GM10266 (cell line): ENCODE measurements at regions not wholly inside any gene's neighbourhood (a gene's known extent, or its start where the extent isn't known, plus 50 kb on each side); places are given as distances from the start of the nearest gene placed in this dataset.

Experiments used
- DNase-seq: peaks from one replicate; pipeline ENCODE4 v3.0.0; 2012; ENCODE audit errors: extremely low spot score
- TF ChIP-seq, protein P1 (sequence below): IDR thresholded peaks from 2 replicates; pipeline ENCODE4 v1.5.1; 2012; ENCODE audit warnings: mild to moderate bottlenecking, low read depth; ENCODE audit not compliant: control insufficient read depth, insufficient read depth; ENCODE audit errors: missing control alignments

DNA sequence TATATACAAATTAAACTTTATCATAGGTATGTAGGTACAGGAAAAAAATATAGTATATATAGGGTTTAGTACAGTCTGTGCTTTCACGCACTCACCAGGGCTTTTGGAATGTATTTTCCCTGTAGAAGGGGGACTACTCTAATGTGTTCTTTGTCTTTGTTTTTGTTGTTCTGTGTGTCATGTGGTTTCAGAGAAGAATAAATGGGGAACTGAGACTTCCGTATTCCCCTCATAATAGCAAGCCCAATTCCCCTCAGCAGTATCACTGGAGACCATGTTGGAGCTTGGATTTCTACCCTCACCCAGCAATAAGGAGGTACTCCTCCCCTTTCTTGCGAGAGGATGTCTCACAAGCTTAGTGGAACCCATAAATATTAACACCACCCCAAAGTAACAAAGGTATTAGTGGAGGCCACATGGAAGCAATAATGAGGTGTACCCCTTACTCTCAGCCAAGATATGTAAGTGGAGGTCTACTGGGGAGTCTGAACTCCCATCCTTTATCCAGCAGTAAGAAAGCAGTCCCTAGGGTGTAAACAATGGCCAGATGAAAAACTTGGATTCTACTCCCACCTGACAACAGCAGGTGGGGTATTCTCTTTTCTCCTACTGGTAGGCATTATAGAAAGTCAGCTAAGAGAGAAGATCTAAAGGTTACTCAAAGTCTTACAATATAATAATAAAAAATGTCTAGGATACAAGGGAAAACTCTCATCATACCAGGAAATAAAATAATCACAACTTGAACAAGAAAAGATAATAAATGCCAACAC lies 805.4 kb upstream of the GALNTL6 start:
- TF ChIP-seq, protein P1, sequence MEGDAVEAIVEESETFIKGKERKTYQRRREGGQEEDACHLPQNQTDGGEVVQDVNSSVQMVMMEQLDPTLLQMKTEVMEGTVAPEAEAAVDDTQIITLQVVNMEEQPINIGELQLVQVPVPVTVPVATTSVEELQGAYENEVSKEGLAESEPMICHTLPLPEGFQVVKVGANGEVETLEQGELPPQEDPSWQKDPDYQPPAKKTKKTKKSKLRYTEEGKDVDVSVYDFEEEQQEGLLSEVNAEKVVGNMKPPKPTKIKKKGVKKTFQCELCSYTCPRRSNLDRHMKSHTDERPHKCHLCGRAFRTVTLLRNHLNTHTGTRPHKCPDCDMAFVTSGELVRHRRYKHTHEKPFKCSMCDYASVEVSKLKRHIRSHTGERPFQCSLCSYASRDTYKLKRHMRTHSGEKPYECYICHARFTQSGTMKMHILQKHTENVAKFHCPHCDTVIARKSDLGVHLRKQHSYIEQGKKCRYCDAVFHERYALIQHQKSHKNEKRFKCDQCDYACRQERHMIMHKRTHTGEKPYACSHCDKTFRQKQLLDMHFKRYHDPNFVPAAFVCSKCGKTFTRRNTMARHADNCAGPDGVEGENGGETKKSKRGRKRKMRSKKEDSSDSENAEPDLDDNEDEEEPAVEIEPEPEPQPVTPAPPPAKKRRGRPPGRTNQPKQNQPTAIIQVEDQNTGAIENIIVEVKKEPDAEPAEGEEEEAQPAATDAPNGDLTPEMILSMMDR: no peak
- DNase-seq: no peak

DNA sequence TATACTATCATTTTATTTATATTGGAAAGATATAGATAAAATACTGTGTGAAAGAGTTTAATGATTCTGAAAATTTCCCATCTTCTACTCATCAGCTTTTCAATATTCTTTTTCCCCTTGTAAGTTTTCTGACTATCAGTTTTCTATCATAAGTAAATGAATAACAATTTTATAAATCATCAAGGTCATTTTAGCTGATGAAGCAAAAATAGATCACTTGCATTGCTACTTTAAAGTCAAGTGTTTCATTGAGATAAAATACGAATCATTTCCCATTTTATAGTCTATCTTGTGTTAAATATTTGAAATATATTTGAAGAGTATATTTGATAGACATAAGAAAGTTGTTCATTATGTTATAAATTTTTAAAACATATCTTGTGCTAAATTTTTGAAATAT lies 811.0 kb upstream of the GALNTL6 start:
- TF ChIP-seq, protein P1: no peak
- no peak for DNase-seq

DNA sequence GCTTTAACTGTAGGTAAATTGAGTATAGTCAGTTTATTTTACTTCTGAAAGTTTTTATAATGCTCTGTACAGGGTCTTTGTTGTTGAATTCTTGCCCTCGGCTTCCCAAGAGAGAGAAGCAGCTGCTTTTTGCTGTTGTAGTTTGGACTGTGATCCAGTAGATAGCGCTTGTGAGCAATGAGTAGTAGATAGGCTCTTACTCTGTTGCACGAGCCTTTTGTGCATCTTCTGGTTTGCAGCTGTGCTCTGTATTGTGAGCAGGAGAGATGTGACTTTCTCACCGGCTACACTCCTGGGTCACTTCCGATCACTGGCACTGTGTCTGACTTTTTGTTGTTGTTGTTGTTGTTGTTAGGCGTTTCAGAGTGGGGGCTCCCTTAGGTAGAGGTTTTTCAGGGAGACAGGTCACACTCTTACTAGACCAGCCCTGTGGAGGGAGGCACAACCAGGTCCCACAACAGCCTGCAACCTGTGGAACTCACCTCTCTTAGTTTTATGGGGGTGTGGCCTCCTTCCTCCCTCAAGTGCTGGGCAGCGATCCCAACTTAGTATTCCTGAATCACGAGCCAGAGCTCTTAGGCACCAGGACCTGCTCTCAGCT lies 822.1 kb upstream of the GALNTL6 start:
- TF ChIP-seq, protein P1: peak; percentile 68
- peak; percentile 18 for DNase-seq

DNA sequence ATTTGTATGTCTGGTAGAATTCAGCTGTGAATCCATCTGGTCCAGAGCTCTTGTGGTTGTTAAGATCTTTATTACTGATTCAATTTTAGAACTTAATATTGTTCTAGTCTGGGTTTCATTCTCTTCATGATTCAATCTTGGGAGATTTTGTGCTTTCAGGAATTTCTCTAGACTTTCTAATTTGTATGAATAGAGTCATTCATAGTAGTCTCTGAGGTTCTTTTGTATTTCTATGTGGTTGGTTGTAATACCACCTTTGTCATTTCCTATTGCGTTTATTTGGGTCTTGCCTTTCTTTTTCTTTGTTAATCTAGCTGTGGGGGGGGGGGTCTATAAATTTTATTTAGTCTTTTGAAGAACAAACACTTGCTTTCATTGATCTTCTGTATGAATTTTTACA lies 824.8 kb upstream of the GALNTL6 start:
- no peak for DNase-seq
- TF ChIP-seq, protein P1: no peak

DNA sequence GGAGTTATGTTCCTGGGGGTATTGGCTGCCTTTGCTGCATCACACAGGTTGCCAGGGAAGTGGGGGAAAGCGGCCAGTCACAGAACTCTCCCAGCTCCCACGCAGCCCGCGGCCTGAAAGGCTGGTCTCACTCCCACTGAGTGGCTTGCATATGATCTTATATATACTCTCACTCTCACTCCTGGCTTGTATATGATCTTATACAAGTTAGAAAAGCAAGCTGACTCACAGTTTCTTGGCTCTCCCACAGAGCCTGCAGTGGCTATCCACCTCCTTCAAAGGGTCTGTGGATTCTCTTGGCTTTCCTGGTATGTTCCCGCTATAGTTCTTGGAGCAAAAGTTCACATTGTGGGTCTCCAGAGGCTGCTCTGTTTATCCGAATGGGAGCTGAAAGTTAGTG lies 833.5 kb upstream of the GALNTL6 start:
- TF ChIP-seq, protein P1: no peak
- no peak for DNase-seq

DNA sequence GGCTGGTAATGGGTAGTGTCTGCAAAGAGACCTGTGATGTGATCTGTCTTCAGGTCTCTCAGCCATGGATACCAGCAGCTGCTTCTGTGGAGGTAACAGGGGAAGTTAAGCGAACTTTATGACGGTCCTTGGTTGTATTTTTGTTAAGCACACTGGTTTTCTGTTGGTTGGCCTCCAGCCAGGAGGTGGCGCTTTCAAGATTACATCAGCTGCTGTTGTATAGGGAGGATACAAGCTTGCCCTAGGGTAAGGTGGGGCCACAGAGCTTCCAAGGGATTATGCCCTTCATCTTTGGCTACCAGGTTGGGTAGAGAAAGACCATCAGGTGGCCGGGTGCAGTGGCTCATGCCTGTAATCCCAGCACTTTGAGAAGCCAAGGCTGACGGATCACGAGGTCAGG lies 834.2 kb upstream of the GALNTL6 start:
- TF ChIP-seq, protein P1: no peak
- DNase-seq: no peak

DNA sequence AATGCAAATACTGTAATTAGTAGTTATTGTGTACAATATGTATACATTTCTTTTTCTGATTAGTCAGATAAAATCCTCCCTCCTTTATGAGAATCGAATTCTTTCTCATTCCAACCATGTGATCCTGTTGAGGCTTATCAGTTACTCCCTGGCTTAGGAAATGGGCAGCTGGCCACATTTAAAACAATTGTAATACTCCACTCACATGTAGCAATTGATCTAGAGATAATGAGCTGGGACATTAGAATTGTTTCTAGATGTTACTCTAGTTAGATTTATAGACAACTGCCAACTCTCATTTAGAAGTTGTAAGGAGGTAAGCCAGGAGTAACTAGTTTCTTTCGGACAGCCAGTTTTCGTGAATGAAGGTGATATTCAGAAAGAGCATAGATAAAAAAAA lies 859.3 kb upstream of the AADAT start:
- DNase-seq: no peak
- TF ChIP-seq, protein P1: no peak
